ENCODE measurements at regions not wholly inside any gene's neighbourhood (a gene's known extent, or its start where the extent isn't known, plus 50 kb on each side); places are given as distances from the start of the nearest gene placed in this dataset.

DNA sequence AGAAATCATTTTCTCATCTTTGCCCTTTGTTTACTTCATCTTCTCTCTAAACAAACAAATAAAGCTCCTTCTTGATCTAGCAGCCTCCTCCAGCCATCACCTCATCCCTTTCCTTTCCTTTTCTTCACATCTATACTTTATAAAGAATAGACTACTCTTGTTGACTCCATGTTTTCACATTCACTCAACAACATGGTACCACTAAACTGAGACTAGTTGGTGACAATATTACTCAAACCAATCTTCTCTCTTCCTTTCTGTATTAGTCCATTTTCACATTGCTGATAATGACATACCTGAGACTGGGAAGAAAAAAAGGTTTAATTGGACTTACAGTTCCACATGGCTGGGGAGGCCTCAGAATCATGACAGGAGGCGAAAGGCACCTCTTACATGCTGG lies 324.7 kb downstream of the SOX2 start:
- Histone ChIP-seq H3K9me3 (replicated peaks; ENCODE audit: control insufficient read depth, low read depth, low read length) (no peaks in the 10 kb centered on the region), H3K4me1 (ENCODE audit: control insufficient read depth, insufficient read depth, low read length) (no peaks in the 10 kb centered on the region)

GRCh38 chr3:182041668-182042291 lies 330.1 kb downstream of the SOX2 start:
- Histone ChIP-seq H3K4me3 (ENCODE audit: low read length) (no peak overlapping the region), H3K27ac (ENCODE audit: low read length) (no peak overlapping the region), H3K36me3 (ENCODE audit: control insufficient read depth, insufficient read depth, low read length) (no peaks in the 10 kb centered on the region), H3K4me1 (ENCODE audit: control insufficient read depth, insufficient read depth, low read length) (no peaks in the 10 kb centered on the region), H3K9me3 (replicated peaks; ENCODE audit: control insufficient read depth, low read depth, low read length) (no peaks in the 10 kb centered on the region), H3K27me3 (ENCODE audit: control insufficient read depth, insufficient read depth, low read length) (no peaks in the 10 kb centered on the region)
- DNase-seq = peak; percentile 1
- no CpG with 5 or more reads among the region's 1 CpG for WGBS (ENCODE audit: insufficient coverage)

More for the DNA sequence above, 324.7 kb downstream of the SOX2 start:
- WGBS (ENCODE audit: insufficient coverage) = no CpG with 5 or more reads among the region's 1 CpG
- DNase-seq = no peak
- Histone ChIP-seq H3K4me3 (ENCODE audit: low read length) (no peak overlapping the region), H3K27me3 (ENCODE audit: control insufficient read depth, insufficient read depth, low read length) (no peaks in the 10 kb centered on the region), H3K36me3 (ENCODE audit: control insufficient read depth, insufficient read depth, low read length) (no peaks in the 10 kb centered on the region), H3K27ac (ENCODE audit: low read length) (no peak overlapping the region)

GRCh38 chr3:182045736-182046135 lies 334.0 kb downstream of the SOX2 start:
- H3K9me3 ChIP-seq (replicated peaks; ENCODE audit: control insufficient read depth, low read depth, low read length) = no peaks in the 10 kb centered on the region
- no peak overlapping the region for H3K27ac ChIP-seq (ENCODE audit: low read length)
- H3K36me3 ChIP-seq (ENCODE audit: control insufficient read depth, insufficient read depth, low read length) = no peaks in the 10 kb centered on the region
- no peaks in the 10 kb centered on the region for H3K27me3 ChIP-seq (ENCODE audit: control insufficient read depth, insufficient read depth, low read length)
- no peak overlapping the region for H3K4me3 ChIP-seq (ENCODE audit: low read length)
- no peaks in the 10 kb centered on the region for H3K4me1 ChIP-seq (ENCODE audit: control insufficient read depth, insufficient read depth, low read length)
- no peak for DNase-seq
- no CpG with 5 or more reads among the region's 2 CpGs for WGBS (ENCODE audit: insufficient coverage)

DNA sequence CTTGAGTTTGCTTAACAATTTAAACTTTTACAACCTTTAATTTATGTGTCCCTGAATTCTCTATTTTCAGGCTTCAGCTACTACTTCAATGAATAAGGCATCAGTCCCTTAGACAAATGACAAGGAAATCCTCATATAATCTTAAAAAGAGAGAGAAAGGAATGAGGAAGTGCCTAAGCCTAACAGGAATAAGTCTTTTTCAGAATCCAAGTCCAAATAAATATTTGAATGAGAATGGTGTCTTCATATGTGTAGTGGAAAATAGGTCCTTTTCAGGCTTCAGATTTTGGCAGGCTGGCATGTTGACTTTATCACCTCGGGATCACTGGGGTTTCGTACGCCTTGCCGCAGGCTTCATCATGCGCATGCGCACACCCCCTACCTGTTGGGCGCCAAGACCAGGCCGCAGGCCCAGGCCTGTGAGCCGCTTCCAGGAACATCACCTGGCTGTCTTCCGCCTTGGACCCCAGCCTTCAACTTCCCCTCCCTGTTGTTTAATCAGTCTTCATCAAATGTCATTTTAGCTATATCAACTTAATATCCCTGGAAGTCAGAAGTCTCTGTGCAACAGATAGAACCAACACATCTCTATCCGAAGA lies 334.5 kb downstream of the SOX2 start:
- 82% methylated on average over 10 of the region's 11 CpGs for WGBS (ENCODE audit: insufficient coverage)
- no peaks in the 10 kb centered on the region for H3K36me3 ChIP-seq (ENCODE audit: control insufficient read depth, insufficient read depth, low read length)
- no peak overlapping the region for H3K4me3 ChIP-seq (ENCODE audit: low read length)
- H3K9me3 ChIP-seq (replicated peaks; ENCODE audit: control insufficient read depth, low read depth, low read length) = no peaks in the 10 kb centered on the region
- no peaks in the 10 kb centered on the region for H3K4me1 ChIP-seq (ENCODE audit: control insufficient read depth, insufficient read depth, low read length)
- DNase-seq = no peak
- no peak overlapping the region for H3K27ac ChIP-seq (ENCODE audit: low read length)
- no peaks in the 10 kb centered on the region for H3K27me3 ChIP-seq (ENCODE audit: control insufficient read depth, insufficient read depth, low read length)

DNA sequence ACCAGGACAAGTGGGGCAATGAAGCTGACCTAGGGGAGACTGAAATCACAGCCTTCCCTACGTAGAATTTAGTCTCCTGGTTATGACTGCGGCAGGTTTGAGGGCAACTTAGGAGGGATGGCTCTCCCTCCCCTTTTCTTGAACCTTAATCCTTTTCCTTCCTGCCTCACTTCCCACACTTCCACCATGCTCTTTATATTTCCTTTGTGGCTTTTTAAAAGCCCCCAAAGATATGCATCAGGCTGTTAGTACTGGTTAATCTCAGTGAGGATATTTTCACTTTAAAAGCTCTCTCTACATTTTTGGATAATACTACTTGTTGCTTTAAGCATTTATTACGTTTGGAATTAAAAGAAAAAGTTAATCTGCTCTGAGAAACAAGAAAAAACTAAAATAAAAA lies 339.2 kb downstream of the SOX2 start:
- H3K27me3 ChIP-seq (ENCODE audit: control insufficient read depth, insufficient read depth, low read length) = no peaks in the 10 kb centered on the region
- H3K4me1 ChIP-seq (ENCODE audit: control insufficient read depth, insufficient read depth, low read length) = no peaks in the 10 kb centered on the region
- no peaks in the 10 kb centered on the region for H3K9me3 ChIP-seq (replicated peaks; ENCODE audit: control insufficient read depth, low read depth, low read length)
- H3K4me3 ChIP-seq (ENCODE audit: low read length) = no peak overlapping the region
- no CpG with 5 or more reads among the region's 3 CpGs for WGBS (ENCODE audit: insufficient coverage)
- no peak for DNase-seq
- H3K36me3 ChIP-seq (ENCODE audit: control insufficient read depth, insufficient read depth, low read length) = no peaks in the 10 kb centered on the region
- H3K27ac ChIP-seq (ENCODE audit: low read length) = no peak overlapping the region

DNA sequence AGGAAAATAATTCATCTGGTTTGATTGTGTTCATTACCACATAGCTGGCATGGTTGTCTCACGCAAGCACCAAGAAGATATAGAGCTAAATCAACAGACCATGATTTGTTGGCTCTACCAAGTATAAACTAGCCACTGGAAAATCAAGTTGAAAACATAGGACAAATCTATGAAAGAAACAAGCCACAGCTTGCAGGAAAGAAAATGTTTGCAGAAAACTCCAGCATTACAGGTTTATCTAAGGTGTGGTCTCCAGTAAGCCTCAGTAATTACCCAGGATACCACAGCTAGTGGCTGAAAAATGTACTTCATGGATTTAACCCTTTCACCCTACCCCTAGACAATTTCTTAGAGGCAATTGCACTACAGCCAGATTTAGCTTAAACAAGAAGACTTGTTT lies 340.6 kb downstream of the SOX2 start:
- Histone ChIP-seq H3K27ac (ENCODE audit: low read length) (no peak overlapping the region), H3K36me3 (ENCODE audit: control insufficient read depth, insufficient read depth, low read length) (no peaks in the 10 kb centered on the region), H3K9me3 (replicated peaks; ENCODE audit: control insufficient read depth, low read depth, low read length) (no peaks in the 10 kb centered on the region), H3K4me3 (ENCODE audit: low read length) (no peak overlapping the region), H3K4me1 (ENCODE audit: control insufficient read depth, insufficient read depth, low read length) (no peaks in the 10 kb centered on the region), H3K27me3 (ENCODE audit: control insufficient read depth, insufficient read depth, low read length) (no peaks in the 10 kb centered on the region)
- no CpG with 5 or more reads among the region's 1 CpG for WGBS (ENCODE audit: insufficient coverage)
- DNase-seq = no peak

GRCh38 chr3:182052757-182053156 lies 341.0 kb downstream of the SOX2 start:
- DNase-seq = no peak
- no peaks in the 10 kb centered on the region for H3K27me3 ChIP-seq (ENCODE audit: control insufficient read depth, insufficient read depth, low read length)
- H3K9me3 ChIP-seq (replicated peaks; ENCODE audit: control insufficient read depth, low read depth, low read length) = no peaks in the 10 kb centered on the region
- no peaks in the 10 kb centered on the region for H3K36me3 ChIP-seq (ENCODE audit: control insufficient read depth, insufficient read depth, low read length)
- no peak overlapping the region for H3K4me3 ChIP-seq (ENCODE audit: low read length)
- WGBS (ENCODE audit: insufficient coverage) = no CpG with 5 or more reads among the region's 2 CpGs
- no peaks in the 10 kb centered on the region for H3K4me1 ChIP-seq (ENCODE audit: control insufficient read depth, insufficient read depth, low read length)
- H3K27ac ChIP-seq (ENCODE audit: low read length) = no peak overlapping the region

GRCh38 chr3:182058488-182058887 lies 346.8 kb downstream of the SOX2 start:
- Histone ChIP-seq H3K4me3 (ENCODE audit: low read length) (no peak overlapping the region), H3K27ac (ENCODE audit: low read length) (no peak overlapping the region), H3K4me1 (ENCODE audit: control insufficient read depth, insufficient read depth, low read length) (no peaks in the 10 kb centered on the region), H3K9me3 (replicated peaks; ENCODE audit: control insufficient read depth, low read depth, low read length) (no peaks in the 10 kb centered on the region), H3K27me3 (ENCODE audit: control insufficient read depth, insufficient read depth, low read length) (no peaks in the 10 kb centered on the region), H3K36me3 (ENCODE audit: control insufficient read depth, insufficient read depth, low read length) (no peaks in the 10 kb centered on the region)
- no peak for DNase-seq
- WGBS (ENCODE audit: insufficient coverage) = 100% methylated on average over 1 of the region's 1 CpG

DNA sequence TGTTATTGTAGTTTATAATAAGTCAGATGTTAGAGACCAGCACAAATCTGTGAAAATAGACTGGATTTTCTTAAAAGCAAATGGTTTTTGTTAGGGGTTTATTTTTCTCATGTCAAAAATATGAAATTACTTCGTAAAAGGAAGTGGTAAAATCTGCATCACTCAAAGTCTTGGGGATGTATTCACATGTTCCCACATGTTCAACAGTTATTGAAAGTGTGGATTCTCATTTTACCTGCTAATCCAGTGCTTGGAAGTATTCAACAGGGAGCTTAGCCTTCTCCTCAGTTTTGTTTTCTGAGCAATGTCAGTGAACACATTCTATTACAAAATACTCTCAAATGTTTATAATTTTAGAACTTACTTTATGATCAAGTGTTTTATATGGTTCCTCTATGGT lies 352.0 kb downstream of the SOX2 start:
- no peak for DNase-seq
- no CpG with 5 or more reads among the region's 1 CpG for WGBS (ENCODE audit: insufficient coverage)
- no peaks in the 10 kb centered on the region for H3K27me3 ChIP-seq (ENCODE audit: control insufficient read depth, insufficient read depth, low read length)

GRCh38 chr3:182067423-182067822 lies 355.7 kb downstream of the SOX2 start:
- Histone ChIP-seq H3K9me3 (replicated peaks; ENCODE audit: control insufficient read depth, low read depth, low read length) (no peaks in the 10 kb centered on the region), H3K4me3 (ENCODE audit: low read length) (no peak overlapping the region), H3K36me3 (ENCODE audit: control insufficient read depth, insufficient read depth, low read length) (no peaks in the 10 kb centered on the region), H3K4me1 (ENCODE audit: control insufficient read depth, insufficient read depth, low read length) (no peaks in the 10 kb centered on the region), H3K27me3 (ENCODE audit: control insufficient read depth, insufficient read depth, low read length) (no peaks in the 10 kb centered on the region), H3K27ac (ENCODE audit: low read length) (no peak overlapping the region)
- no peak for DNase-seq
- WGBS (ENCODE audit: insufficient coverage) = 59% methylated on average over 3 of the region's 4 CpGs

More for the DNA sequence above, 352.0 kb downstream of the SOX2 start:
- H3K36me3 ChIP-seq (ENCODE audit: control insufficient read depth, insufficient read depth, low read length) = no peaks in the 10 kb centered on the region
- no peak overlapping the region for H3K27ac ChIP-seq (ENCODE audit: low read length)
- H3K4me1 ChIP-seq (ENCODE audit: control insufficient read depth, insufficient read depth, low read length) = no peaks in the 10 kb centered on the region
- H3K9me3 ChIP-seq (replicated peaks; ENCODE audit: control insufficient read depth, low read depth, low read length) = no peaks in the 10 kb centered on the region
- H3K4me3 ChIP-seq (ENCODE audit: low read length) = no peak overlapping the region

GRCh38 chr3:182078316-182078715 lies 366.6 kb downstream of the SOX2 start:
- no peak overlapping the region for H3K27ac ChIP-seq (ENCODE audit: low read length)
- DNase-seq = no peak
- H3K36me3 ChIP-seq (ENCODE audit: control insufficient read depth, insufficient read depth, low read length) = no peaks in the 10 kb centered on the region
- H3K27me3 ChIP-seq (ENCODE audit: control insufficient read depth, insufficient read depth, low read length) = no peaks in the 10 kb centered on the region
- H3K4me3 ChIP-seq (ENCODE audit: low read length) = no peak overlapping the region
- H3K9me3 ChIP-seq (replicated peaks; ENCODE audit: control insufficient read depth, low read depth, low read length) = no peaks in the 10 kb centered on the region
- H3K4me1 ChIP-seq (ENCODE audit: control insufficient read depth, insufficient read depth, low read length) = no peaks in the 10 kb centered on the region
- WGBS (ENCODE audit: insufficient coverage) = 63% methylated on average over 2 of the region's 3 CpGs
